Esophagus muscularis mucosa (tissue), 4 donors: ENCODE measurements at regions not wholly inside any gene's neighbourhood (a gene's known extent, or its start where the extent isn't known, plus 50 kb on each side); places are given as distances from the start of the nearest gene placed in this dataset.

Experiments
- CTCF ChIP-seq, 3 experiments: fragments of 200-600 bp in 2 of 3; fragments of 450-650 bp in 1 of 3; sonication (generic) in 2 of 3; IDR thresholded peaks; one replicate each; pipeline ENCODE4 v1.5.1; 2017 to 2019; ENCODE audit warnings: antibody characterized with exemption in 3 of 3, mild to moderate bottlenecking in 2 of 3, moderate library complexity in 1 of 3
- EP300 ChIP-seq: sonication (generic); formaldehyde crosslinking; IDR thresholded peaks from one replicate; pipeline ENCODE4 v1.6.1; 2017; ENCODE audit warnings: antibody characterized with exemption
- POLR2A ChIP-seq: fragments of 450-650 bp; IDR thresholded peaks from one replicate; pipeline ENCODE4 v1.6.1; 2017; ENCODE audit warnings: antibody characterized with exemption, moderate library complexity, mild to moderate bottlenecking, low read depth
- POLR2AphosphoS5 ChIP-seq, 2 donors: sonication (generic); formaldehyde crosslinking; IDR thresholded peaks; one replicate each; pipeline ENCODE4 v1.6.1; 2017; ENCODE audit warnings: antibody characterized with exemption in 2 of 2

GRCh38 chrX:23557070-23557469 lies 110.2 kb upstream of the PRDX4 start:
- TF ChIP-seq CTCF (IDR thresholded peaks at IDR 0.05) (no peak), POLR2A (no peak), POLR2AphosphoS5 (IDR thresholded peaks at IDR 0.05) (no peak), EP300 (no peak)
